ENCODE measurements at regions not wholly inside any gene's neighbourhood (a gene's known extent, or its start where the extent isn't known, plus 50 kb on each side); places are given as distances from the start of the nearest gene placed in this dataset.

- Histone ChIP-seq H3K27ac (ENCODE audit: insufficient read depth, low read length) (no peak overlapping the region), H4K20me1 (ENCODE audit: control insufficient read depth, extremely low read depth, insufficient read depth, low read length) (no peaks in the 10 kb centered on the region), H3K4me3 (replicated peaks in 1 of 4; ENCODE audit: control extremely low read depth in 1 of 4, insufficient read depth in 1 of 4, low read depth in 3 of 4, low read length in 4 of 4) (no peak overlapping the region), H2AFZ (ENCODE audit: low read length) (no peak overlapping the region), H3K4me1 (ENCODE audit: control insufficient read depth, extremely low read depth, insufficient read depth, low read length) (peaks cover 13% of the 10 kb centered on the region), H3K9me3 (ENCODE audit: control insufficient read depth, insufficient read depth, low read depth, low read length) (no peaks in the 10 kb centered on the region), H3K36me3 (ENCODE audit: control insufficient read depth, insufficient read depth, low read length) (no peaks in the 10 kb centered on the region), H3K9ac (ENCODE audit: insufficient read depth, low read length) (no peak overlapping the region), H3K27me3 (ENCODE audit: control insufficient read depth, insufficient read depth, low read length) (no peaks in the 10 kb centered on the region), H3K79me2 (ENCODE audit: control insufficient read depth, insufficient read depth, low read length) (no peaks in the 10 kb centered on the region), H3K4me2 (ENCODE audit: extremely low read depth, insufficient read depth, low read length) (no peak overlapping the region)
- TF ChIP-seq EZH2 (IDR thresholded peaks at IDR 0.05; ENCODE audit: low read length, missing control alignments) (no peak), CTCF (conservative IDR thresholded peaks at IDR 0.05 in 1 of 2, IDR thresholded peaks at IDR 0.05 in 1 of 2; ENCODE audit: low read depth in 1 of 2, low read length in 2 of 2) (no peak)
- DNase-seq (ENCODE audit: low read depth in 2 of 2), result peak in 1 of 2 donors; percentile 23
Observed at GRCh38 chr11:47914743-47915142, 65.6 kb upstream of the PTPRJ start.

- Histone ChIP-seq H3K9me3 (ENCODE audit: control insufficient read depth, insufficient read depth, low read depth, low read length) (no peaks in the 10 kb centered on the region), H3K4me1 (ENCODE audit: control insufficient read depth, extremely low read depth, insufficient read depth, low read length) (peaks cover 6% of the 10 kb centered on the region), H3K79me2 (ENCODE audit: control insufficient read depth, insufficient read depth, low read length) (no peaks in the 10 kb centered on the region), H3K27me3 (ENCODE audit: control insufficient read depth, insufficient read depth, low read length) (no peaks in the 10 kb centered on the region), H3K4me2 (ENCODE audit: extremely low read depth, insufficient read depth, low read length) (no peak overlapping the region), H3K27ac (ENCODE audit: insufficient read depth, low read length) (no peak overlapping the region), H3K36me3 (ENCODE audit: control insufficient read depth, insufficient read depth, low read length) (no peaks in the 10 kb centered on the region), H3K4me3 (replicated peaks in 1 of 4; ENCODE audit: control extremely low read depth in 1 of 4, insufficient read depth in 1 of 4, low read depth in 3 of 4, low read length in 4 of 4) (no peak overlapping the region), H4K20me1 (ENCODE audit: control insufficient read depth, extremely low read depth, insufficient read depth, low read length) (no peaks in the 10 kb centered on the region), H3K9ac (ENCODE audit: insufficient read depth, low read length) (no peak overlapping the region), H2AFZ (ENCODE audit: low read length) (no peak overlapping the region)
- no peak for DNase-seq (ENCODE audit: low read depth in 2 of 2)
- no peak for TF ChIP-seq CTCF (conservative IDR thresholded peaks at IDR 0.05 in 1 of 2, IDR thresholded peaks at IDR 0.05 in 1 of 2; ENCODE audit: low read depth in 1 of 2, low read length in 2 of 2)
- TF ChIP-seq EZH2 (IDR thresholded peaks at IDR 0.05; ENCODE audit: low read length, missing control alignments), result no peak
Observed at GRCh38 chr11:47913529-47914244, 65.5 kb upstream of the NUP160 start.

- Histone ChIP-seq H3K27me3 (ENCODE audit: control insufficient read depth, insufficient read depth, low read length) (no peaks in the 10 kb centered on the region), H2AFZ (ENCODE audit: low read length) (no peak overlapping the region), H4K20me1 (ENCODE audit: control insufficient read depth, extremely low read depth, insufficient read depth, low read length) (no peaks in the 10 kb centered on the region), H3K36me3 (ENCODE audit: control insufficient read depth, insufficient read depth, low read length) (no peaks in the 10 kb centered on the region), H3K79me2 (ENCODE audit: control insufficient read depth, insufficient read depth, low read length) (no peaks in the 10 kb centered on the region), H3K4me3 (replicated peaks in 1 of 4; ENCODE audit: control extremely low read depth in 1 of 4, insufficient read depth in 1 of 4, low read depth in 3 of 4, low read length in 4 of 4) (no peak overlapping the region), H3K4me1 (ENCODE audit: control insufficient read depth, extremely low read depth, insufficient read depth, low read length) (no peaks in the 10 kb centered on the region), H3K27ac (ENCODE audit: insufficient read depth, low read length) (no peak overlapping the region), H3K9ac (ENCODE audit: insufficient read depth, low read length) (no peak overlapping the region), H3K9me3 (ENCODE audit: control insufficient read depth, insufficient read depth, low read depth, low read length) (no peaks in the 10 kb centered on the region), H3K4me2 (ENCODE audit: extremely low read depth, insufficient read depth, low read length) (no peak overlapping the region)
- DNase-seq (ENCODE audit: low read depth in 2 of 2), result no peak
- TF ChIP-seq EZH2 (IDR thresholded peaks at IDR 0.05; ENCODE audit: low read length, missing control alignments) (no peak), CTCF (conservative IDR thresholded peaks at IDR 0.05 in 1 of 2, IDR thresholded peaks at IDR 0.05 in 1 of 2; ENCODE audit: low read depth in 1 of 2, low read length in 2 of 2) (no peak)
Observed at GRCh38 chr11:47912843-47913437, 64.8 kb upstream of the NUP160 start.
